T-helper 22 cell (primary cell): ENCODE measurements at regions not wholly inside any gene's neighbourhood (a gene's known extent, or its start where the extent isn't known, plus 50 kb on each side); places are given as distances from the start of the nearest gene placed in this dataset.

Experiments
- DNase-seq: peaks from one replicate; pipeline ENCODE4 v3.0.0-alpha.2; 2020; ENCODE audit warnings: low read depth

GRCh38 chr3:81279481-81280379 lies 481.7 kb downstream of the GBE1 start:
- no peak for DNase-seq

- no peak for DNase-seq
These were observed 483.6 kb downstream of the GBE1 start for GRCh38 chr3:81277853-81278252.

- no peak for DNase-seq
These were observed 486.8 kb downstream of the GBE1 start for GRCh38 chr3:81274671-81275070.

GRCh38 chr3:81270603-81271379 lies 490.7 kb downstream of the GBE1 start:
- no peak for DNase-seq

GRCh38 chr3:81268526-81268925 lies 492.9 kb downstream of the GBE1 start:
- DNase-seq = no peak

- no peak for DNase-seq
These were observed 499.4 kb downstream of the GBE1 start for GRCh38 chr3:81261996-81262395.

- no peak for DNase-seq
These were observed 506.0 kb downstream of the GBE1 start for GRCh38 chr3:81255463-81255862.

GRCh38 chr3:81251096-81251495 lies 510.3 kb downstream of the GBE1 start:
- DNase-seq = no peak

GRCh38 chr3:81249540-81250029 lies 511.9 kb downstream of the GBE1 start:
- DNase-seq = no peak

- DNase-seq = no peak
These were observed 515.9 kb downstream of the GBE1 start for GRCh38 chr3:81245501-81245900.

GRCh38 chr3:81245043-81245442 lies 516.4 kb downstream of the GBE1 start:
- no peak for DNase-seq

- DNase-seq = no peak
These were observed 517.2 kb downstream of the GBE1 start for GRCh38 chr3:81244231-81244630.

- no peak for DNase-seq
These were observed 518.6 kb downstream of the GBE1 start for GRCh38 chr3:81242871-81243270.

- DNase-seq = no peak
These were observed 524.3 kb downstream of the GBE1 start for GRCh38 chr3:81237181-81237580.

GRCh38 chr3:81218023-81218422 lies 543.4 kb downstream of the GBE1 start:
- DNase-seq = no peak

GRCh38 chr3:81217101-81217500 lies 544.3 kb downstream of the GBE1 start:
- DNase-seq = no peak

- DNase-seq = no peak
These were observed 545.3 kb downstream of the GBE1 start for GRCh38 chr3:81216192-81216591.

- DNase-seq = no peak
These were observed 546.8 kb downstream of the GBE1 start for GRCh38 chr3:81214631-81215030.

GRCh38 chr3:81199587-81199986 lies 561.9 kb downstream of the GBE1 start:
- DNase-seq = no peak

- DNase-seq = no peak
These were observed 562.7 kb downstream of the GBE1 start for GRCh38 chr3:81198756-81199155.

GRCh38 chr3:81198216-81198615 lies 563.2 kb downstream of the GBE1 start:
- no peak for DNase-seq

GRCh38 chr3:81197386-81197785 lies 564.1 kb downstream of the GBE1 start:
- no peak for DNase-seq

- DNase-seq = no peak
These were observed 566.0 kb downstream of the GBE1 start for GRCh38 chr3:81195478-81195877.
